ENCODE measurements at regions not wholly inside any gene's neighbourhood (a gene's known extent, or its start where the extent isn't known, plus 50 kb on each side); places are given as distances from the start of the nearest gene placed in this dataset.
"Not testable (repeated sequence)": the region's sequence is repeated elsewhere in the genome, so short reads cannot be mapped to it uniquely, and the experiment has no call there.

- intact Hi-C loops (cut with DNase I); ATAC-seq; H3K4me3 ChIP-seq (ENCODE audit: low read length); H3K9me3 ChIP-seq (ENCODE audit: control insufficient read depth, low read length); H3K4me1 ChIP-seq (ENCODE audit: control insufficient read depth, insufficient read depth, low read length); H3K27me3 ChIP-seq (ENCODE audit: control insufficient read depth, insufficient read depth); H3K27ac ChIP-seq (ENCODE audit: low read length); DNase-seq: not testable (repeated sequence)
- WGBS: 84% methylated on average over 10 of the region's 10 CpGs
Measured at GRCh38 chr16:63633706-63634445, 1488.0 kb downstream of the CDH11 start.

- intact Hi-C loops (cut with DNase I): no loop called here
- DNase-seq: no peak
- no peaks in the 10 kb centered on the region for H3K9me3 ChIP-seq (ENCODE audit: control insufficient read depth, low read length)
- ATAC-seq: no peak
- H3K27me3 ChIP-seq (ENCODE audit: control insufficient read depth, insufficient read depth): no peaks in the 10 kb centered on the region
- H3K4me3 ChIP-seq (ENCODE audit: low read length): no peak overlapping the region
- no peak overlapping the region for H3K27ac ChIP-seq (ENCODE audit: low read length)
- no peaks in the 10 kb centered on the region for H3K4me1 ChIP-seq (ENCODE audit: control insufficient read depth, insufficient read depth, low read length)
Measured at GRCh38 chr16:63629272-63629671, 1492.6 kb downstream of the CDH11 start.

GRCh38 chr16:63628812-63629211, 1493.1 kb downstream of the CDH11 start:
- no peak for ATAC-seq
- Histone ChIP-seq H3K27me3 (ENCODE audit: control insufficient read depth, insufficient read depth) (no peaks in the 10 kb centered on the region), H3K9me3 (ENCODE audit: control insufficient read depth, low read length) (no peaks in the 10 kb centered on the region), H3K4me3 (ENCODE audit: low read length) (no peak overlapping the region), H3K27ac (ENCODE audit: low read length) (no peak overlapping the region), H3K4me1 (ENCODE audit: control insufficient read depth, insufficient read depth, low read length) (no peaks in the 10 kb centered on the region)
- intact Hi-C loops (cut with DNase I): no loop called here
- no peak for DNase-seq

GRCh38 chr16:63625126-63625525, 1496.7 kb downstream of the CDH11 start:
- ATAC-seq (no peak), DNase-seq (no peak)
- Histone ChIP-seq H3K4me3 (ENCODE audit: low read length) (no peak overlapping the region), H3K4me1 (ENCODE audit: control insufficient read depth, insufficient read depth, low read length) (no peaks in the 10 kb centered on the region), H3K27me3 (ENCODE audit: control insufficient read depth, insufficient read depth) (no peaks in the 10 kb centered on the region), H3K9me3 (ENCODE audit: control insufficient read depth, low read length) (no peaks in the 10 kb centered on the region), H3K27ac (ENCODE audit: low read length) (no peak overlapping the region)
- intact Hi-C loops (cut with DNase I): no loop called here
- WGBS: 70% methylated on average over 1 of the region's 1 CpG

- no peak overlapping the region for H3K4me3 ChIP-seq (ENCODE audit: low read length)
- 77% methylated on average over 4 of the region's 4 CpGs for WGBS
Measured at GRCh38 chr16:63623551-63624039, 1498.3 kb downstream of the CDH11 start.

GRCh38 chr16:63618896-63619485, 1502.9 kb downstream of the CDH11 start:
- H3K4me3 ChIP-seq (ENCODE audit: low read length): no peak overlapping the region
- no peaks in the 10 kb centered on the region for H3K27me3 ChIP-seq (ENCODE audit: control insufficient read depth, insufficient read depth)
- intact Hi-C loops (cut with DNase I): loop anchor here in 1 of 4 donors (10.0 kb wide), 1 partner anchor 84 kb away; no protein-coding TSS in a partner anchor
- H3K27ac ChIP-seq (ENCODE audit: low read length): no peak overlapping the region
- DNase-seq (no peak), ATAC-seq (no peak)
- H3K9me3 ChIP-seq (ENCODE audit: control insufficient read depth, low read length): no peaks in the 10 kb centered on the region
- 62% methylated on average over 3 of the region's 3 CpGs for WGBS
- peaks cover 3% of the 10 kb centered on the region for H3K4me1 ChIP-seq (ENCODE audit: control insufficient read depth, insufficient read depth, low read length)

More at GRCh38 chr16:63623551-63624039, 1498.3 kb downstream of the CDH11 start:
- DNase-seq: no peak
- ATAC-seq: no peak
- Histone ChIP-seq H3K27ac (ENCODE audit: low read length) (no peak overlapping the region), H3K9me3 (ENCODE audit: control insufficient read depth, low read length) (no peaks in the 10 kb centered on the region), H3K4me1 (ENCODE audit: control insufficient read depth, insufficient read depth, low read length) (no peaks in the 10 kb centered on the region), H3K27me3 (ENCODE audit: control insufficient read depth, insufficient read depth) (no peaks in the 10 kb centered on the region)
- intact Hi-C loops (cut with DNase I): no loop called here

- H3K9me3 ChIP-seq (ENCODE audit: control insufficient read depth, low read length): no peaks in the 10 kb centered on the region
- peak; percentile 21 to 76 (median 60) for DNase-seq
- H3K4me1 ChIP-seq (ENCODE audit: control insufficient read depth, insufficient read depth, low read length): peaks cover 3% of the 10 kb centered on the region
- peak; percentile 80 to 86 for ATAC-seq
- intact Hi-C loops (cut with DNase I): loop anchor here in 1 of 4 donors (10.0 kb wide), 1 partner anchor 83 kb away; no protein-coding TSS in a partner anchor
- peak overlapping the region; percentile 52 for H3K4me3 ChIP-seq (ENCODE audit: low read length)
- H3K27ac ChIP-seq (ENCODE audit: low read length): no peak overlapping the region
- WGBS: 89% methylated on average over 16 of the region's 16 CpGs
- no peaks in the 10 kb centered on the region for H3K27me3 ChIP-seq (ENCODE audit: control insufficient read depth, insufficient read depth)
Measured at GRCh38 chr16:63617990-63618763, 1503.7 kb downstream of the CDH11 start.

- H3K27me3 ChIP-seq (ENCODE audit: control insufficient read depth, insufficient read depth): no peaks in the 10 kb centered on the region
- H3K4me3 ChIP-seq (ENCODE audit: low read length): peak overlapping the region; percentile 52
- no peaks in the 10 kb centered on the region for H3K9me3 ChIP-seq (ENCODE audit: control insufficient read depth, low read length)
- peak overlapping the region; percentile 43 for H3K27ac ChIP-seq (ENCODE audit: low read length)
- DNase-seq: peak in 2 of 3 donors; percentile 57 to 63
- ATAC-seq: peak; percentile 74 to 77
- intact Hi-C loops (cut with DNase I): loop anchor here in 1 of 4 donors (10.0 kb wide), 1 partner anchor 83 kb away; no protein-coding TSS in a partner anchor
- H3K4me1 ChIP-seq (ENCODE audit: control insufficient read depth, insufficient read depth, low read length): peaks cover 3% of the 10 kb centered on the region
- WGBS: 20% methylated on average over 55 of the region's 55 CpGs
Measured at GRCh38 chr16:63617047-63617989, 1504.5 kb downstream of the CDH11 start.

GRCh38 chr16:63614429-63614828, 1507.4 kb downstream of the CDH11 start:
- no peak overlapping the region for H3K27ac ChIP-seq (ENCODE audit: low read length)
- no peaks in the 10 kb centered on the region for H3K9me3 ChIP-seq (ENCODE audit: control insufficient read depth, low read length)
- DNase-seq (no peak), ATAC-seq (no peak)
- WGBS: 88% methylated on average over 3 of the region's 3 CpGs
- H3K4me1 ChIP-seq (ENCODE audit: control insufficient read depth, insufficient read depth, low read length): peaks cover 3% of the 10 kb centered on the region
- H3K27me3 ChIP-seq (ENCODE audit: control insufficient read depth, insufficient read depth): no peaks in the 10 kb centered on the region
- intact Hi-C loops (cut with DNase I): loop anchor here in 1 of 4 donors (10.0 kb wide), 1 partner anchor 80 kb away; no protein-coding TSS in a partner anchor
- H3K4me3 ChIP-seq (ENCODE audit: low read length): no peak overlapping the region

GRCh38 chr16:63613701-63614100, 1508.2 kb downstream of the CDH11 start:
- 23% methylated on average over 1 of the region's 1 CpG for WGBS
- no peak for ATAC-seq
- intact Hi-C loops (cut with DNase I): loop anchor here in 1 of 4 donors (10.0 kb wide), 1 partner anchor 79 kb away; no protein-coding TSS in a partner anchor

More at GRCh38 chr16:63613701-63614100, 1508.2 kb downstream of the CDH11 start:
- DNase-seq: no peak
- H3K9me3 ChIP-seq (ENCODE audit: control insufficient read depth, low read length): no peaks in the 10 kb centered on the region
- H3K4me3 ChIP-seq (ENCODE audit: low read length): no peak overlapping the region
- H3K27ac ChIP-seq (ENCODE audit: low read length): no peak overlapping the region
- peaks cover 3% of the 10 kb centered on the region for H3K4me1 ChIP-seq (ENCODE audit: control insufficient read depth, insufficient read depth, low read length)
- no peaks in the 10 kb centered on the region for H3K27me3 ChIP-seq (ENCODE audit: control insufficient read depth, insufficient read depth)

Measured in right cardiac atrium (tissue), 5 donors.